ENCODE measurements at regions not wholly inside any gene's neighbourhood (a gene's known extent, or its start where the extent isn't known, plus 50 kb on each side); places are given as distances from the start of the nearest gene placed in this dataset.

DNA sequence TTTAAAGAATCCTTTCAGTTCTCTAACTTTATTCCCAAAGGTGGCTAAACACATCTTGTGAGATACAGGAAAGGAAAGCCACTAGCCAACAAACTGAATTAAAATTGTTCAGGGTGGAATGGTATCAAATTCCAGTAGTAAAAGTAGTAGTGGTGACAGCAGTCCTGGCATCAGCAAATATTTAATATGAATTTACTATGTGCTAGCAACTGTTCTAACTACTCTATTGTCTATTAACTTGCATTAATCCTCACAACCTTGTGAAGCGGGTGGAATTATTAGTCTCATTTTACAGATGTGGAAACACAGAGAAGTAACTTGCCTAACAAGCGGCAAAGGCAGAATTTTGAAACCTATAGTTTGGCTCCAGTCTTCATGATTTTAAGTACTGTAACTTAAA, 130.1 kb downstream of the KLF12 start:
- in situ Hi-C loops (cut with MboI; ENCODE audit: low sequenced_read_pairs) = no loop called here
- no peak for DNase-seq (ENCODE audit: low spot score in 2 of 2)

GRCh38 chr13:74003374-74003773, 130.8 kb downstream of the KLF12 start:
- Histone ChIP-seq H3K9me3 (no peaks in the 10 kb centered on the region), H3K4me1 (no peaks in the 10 kb centered on the region), H3K27me3 (ENCODE audit: low read depth) (no peaks in the 10 kb centered on the region), H3K4me3 (no peak overlapping the region), H3K36me3 (replicated peaks) (no peaks in the 10 kb centered on the region)
- in situ Hi-C loops (cut with MboI; ENCODE audit: low sequenced_read_pairs) = no loop called here
- no peak for DNase-seq (ENCODE audit: low spot score in 2 of 2)

More for the DNA sequence above, 130.1 kb downstream of the KLF12 start:
- Histone ChIP-seq H3K9me3 (no peaks in the 10 kb centered on the region), H3K4me1 (no peaks in the 10 kb centered on the region), H3K36me3 (replicated peaks) (no peaks in the 10 kb centered on the region), H3K27me3 (ENCODE audit: low read depth) (no peaks in the 10 kb centered on the region), H3K4me3 (no peak overlapping the region)

GRCh38 chr13:74000876-74001275, 133.3 kb downstream of the KLF12 start:
- in situ Hi-C loops (cut with MboI; ENCODE audit: low sequenced_read_pairs) = no loop called here
- no peaks in the 10 kb centered on the region for H3K36me3 ChIP-seq (replicated peaks)
- H3K4me1 ChIP-seq = no peaks in the 10 kb centered on the region
- no peak overlapping the region for H3K4me3 ChIP-seq
- no peaks in the 10 kb centered on the region for H3K27me3 ChIP-seq (ENCODE audit: low read depth)
- no peaks in the 10 kb centered on the region for H3K9me3 ChIP-seq
- no peak for DNase-seq (ENCODE audit: low spot score in 2 of 2)

DNA sequence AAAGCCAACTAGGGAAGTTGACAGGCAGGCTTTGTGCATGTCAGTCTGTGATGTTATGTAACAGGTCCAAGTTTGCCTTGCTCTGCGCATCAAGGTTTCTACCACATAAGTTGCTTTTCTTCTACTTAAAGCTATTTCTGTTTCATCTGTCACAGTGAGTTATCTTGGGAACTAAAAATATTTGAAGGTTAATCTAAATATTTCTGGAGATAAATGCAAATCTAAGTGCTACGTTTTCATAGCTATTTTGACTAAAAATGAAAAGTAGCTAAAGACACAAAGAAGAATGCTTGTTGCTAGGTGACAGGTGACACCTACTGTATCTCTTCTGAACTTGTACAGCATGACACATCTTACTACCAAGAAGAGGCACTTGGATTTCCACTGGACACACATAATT, 135.6 kb downstream of the KLF12 start:
- peaks cover 4% of the 10 kb centered on the region for H3K4me1 ChIP-seq
- H3K9me3 ChIP-seq = no peaks in the 10 kb centered on the region
- in situ Hi-C loops (cut with MboI; ENCODE audit: low sequenced_read_pairs) = no loop called here
- H3K4me3 ChIP-seq = no peak overlapping the region
- H3K36me3 ChIP-seq (replicated peaks) = no peaks in the 10 kb centered on the region
- DNase-seq (ENCODE audit: low spot score in 2 of 2) = no peak
- H3K27me3 ChIP-seq (ENCODE audit: low read depth) = no peaks in the 10 kb centered on the region

DNA sequence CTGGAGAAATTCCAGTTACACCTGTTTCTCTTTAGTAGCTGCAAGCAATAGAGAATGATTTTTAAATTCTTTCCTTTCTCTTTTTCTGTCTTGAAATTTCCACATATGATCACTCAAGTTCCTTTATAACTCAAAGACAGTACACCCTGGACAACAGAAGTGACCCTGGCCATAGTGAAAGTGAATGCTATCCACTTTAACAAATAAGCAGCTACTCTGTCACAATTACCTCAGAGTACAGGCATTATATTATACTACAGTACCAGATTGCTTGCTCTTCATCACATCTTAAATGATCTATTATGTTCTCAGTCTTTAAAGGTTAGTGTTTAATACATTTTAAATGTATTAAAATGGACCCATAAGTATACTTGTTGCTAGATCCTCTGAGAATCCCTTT, 136.2 kb downstream of the KLF12 start:
- no peaks in the 10 kb centered on the region for H3K36me3 ChIP-seq (replicated peaks)
- no peak overlapping the region for H3K4me3 ChIP-seq
- in situ Hi-C loops (cut with MboI; ENCODE audit: low sequenced_read_pairs) = no loop called here
- no peaks in the 10 kb centered on the region for H3K9me3 ChIP-seq
- peaks cover 4% of the 10 kb centered on the region for H3K4me1 ChIP-seq
- no peaks in the 10 kb centered on the region for H3K27me3 ChIP-seq (ENCODE audit: low read depth)
- no peak for DNase-seq (ENCODE audit: low spot score in 2 of 2)

DNA sequence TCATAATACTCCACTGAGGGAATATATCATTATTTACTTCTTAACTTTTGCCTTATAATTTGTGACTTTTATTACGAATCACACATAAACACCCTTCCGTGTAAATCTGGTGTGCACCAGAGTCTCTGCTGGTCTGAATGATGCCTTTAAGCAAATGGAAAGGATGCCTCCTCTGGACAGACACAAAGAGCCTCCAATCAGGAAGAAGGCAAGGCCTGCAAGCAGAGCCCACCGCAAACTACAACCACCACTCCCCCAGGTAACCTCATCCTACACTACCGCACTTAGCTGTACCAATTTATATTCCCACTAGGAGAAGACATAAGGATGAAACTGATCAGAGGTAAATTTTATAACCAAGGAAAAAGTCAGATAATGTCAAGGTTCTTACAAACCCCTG, 137.6 kb downstream of the KLF12 start:
- in situ Hi-C loops (cut with MboI; ENCODE audit: low sequenced_read_pairs) = no loop called here
- no peak for DNase-seq (ENCODE audit: low spot score in 2 of 2)
- Histone ChIP-seq H3K4me3 (no peak overlapping the region), H3K4me1 (peaks cover 4% of the 10 kb centered on the region), H3K9me3 (no peaks in the 10 kb centered on the region), H3K36me3 (replicated peaks) (no peaks in the 10 kb centered on the region), H3K27me3 (ENCODE audit: low read depth) (no peaks in the 10 kb centered on the region)

DNA sequence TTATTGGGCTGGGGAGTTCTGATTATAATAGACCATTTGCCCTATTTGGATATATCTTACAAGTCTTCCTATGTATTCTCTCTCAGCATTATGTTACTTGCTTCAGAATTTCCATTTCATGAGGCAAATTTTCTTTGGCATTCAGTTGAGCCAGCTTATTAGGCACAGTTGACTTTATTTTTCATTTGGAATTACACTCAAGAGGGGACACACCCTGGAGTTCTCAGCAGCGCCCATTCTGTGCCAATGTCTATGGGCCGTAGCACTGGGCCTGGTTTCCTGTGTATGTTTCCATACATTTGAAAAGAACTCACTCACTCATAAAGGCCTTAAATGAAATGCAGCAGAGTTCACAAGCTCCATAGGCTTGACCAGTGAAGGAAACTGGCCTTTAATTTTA, 138.5 kb downstream of the KLF12 start:
- DNase-seq (ENCODE audit: low spot score in 2 of 2) = no peak
- in situ Hi-C loops (cut with MboI; ENCODE audit: low sequenced_read_pairs) = no loop called here
- Histone ChIP-seq H3K36me3 (replicated peaks) (no peaks in the 10 kb centered on the region), H3K4me3 (no peak overlapping the region), H3K27me3 (ENCODE audit: low read depth) (no peaks in the 10 kb centered on the region), H3K9me3 (no peaks in the 10 kb centered on the region), H3K4me1 (peaks cover 4% of the 10 kb centered on the region)

DNA sequence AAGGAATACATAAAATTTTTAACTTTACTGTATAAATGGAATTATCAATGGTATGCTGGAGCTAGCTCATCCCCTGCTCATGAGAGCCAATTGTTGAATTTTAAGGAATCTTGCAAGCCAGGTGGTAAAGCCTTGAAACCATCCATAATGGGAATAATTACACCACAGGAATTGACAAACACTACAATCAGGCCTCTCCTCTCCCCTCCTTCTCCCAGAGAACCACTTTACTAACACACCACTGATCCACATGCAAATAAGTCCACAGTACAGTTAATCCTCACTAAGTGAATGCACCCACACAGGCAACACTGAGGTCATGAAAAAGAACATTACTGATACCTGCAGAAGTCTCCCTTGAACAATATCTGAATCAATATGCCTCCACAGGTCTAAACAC, 140.5 kb downstream of the KLF12 start:
- in situ Hi-C loops (cut with MboI; ENCODE audit: low sequenced_read_pairs) = no loop called here
- Histone ChIP-seq H3K4me1 (peaks cover 4% of the 10 kb centered on the region), H3K36me3 (replicated peaks) (no peaks in the 10 kb centered on the region), H3K4me3 (no peak overlapping the region), H3K9me3 (no peaks in the 10 kb centered on the region), H3K27me3 (ENCODE audit: low read depth) (no peaks in the 10 kb centered on the region)
- no peak for DNase-seq (ENCODE audit: low spot score in 2 of 2)

GRCh38 chr13:73991884-73992283, 142.3 kb downstream of the KLF12 start:
- in situ Hi-C loops (cut with MboI; ENCODE audit: low sequenced_read_pairs) = no loop called here
- Histone ChIP-seq H3K4me3 (no peak overlapping the region), H3K27me3 (ENCODE audit: low read depth) (no peaks in the 10 kb centered on the region), H3K4me1 (peaks cover 4% of the 10 kb centered on the region), H3K9me3 (no peaks in the 10 kb centered on the region), H3K36me3 (replicated peaks) (no peaks in the 10 kb centered on the region)
- no peak for DNase-seq (ENCODE audit: low spot score in 2 of 2)

DNA sequence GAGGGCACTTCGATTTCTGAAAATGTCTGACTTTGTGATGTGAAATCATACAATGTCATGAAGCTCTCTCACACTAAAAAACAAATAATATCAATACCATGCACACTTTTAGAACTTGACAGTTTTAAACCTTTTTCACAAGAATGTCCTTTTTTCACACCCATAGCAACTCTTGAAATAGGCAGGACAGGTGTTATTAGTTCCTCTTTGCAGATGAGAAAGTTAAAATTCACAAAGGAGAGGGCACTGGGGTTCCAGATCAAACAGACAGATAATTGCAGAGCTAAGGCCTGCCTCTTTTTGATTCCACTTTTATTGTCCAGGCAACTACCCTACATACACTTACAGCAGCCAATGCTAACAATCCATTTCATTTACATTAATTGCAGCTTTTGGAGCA, 142.8 kb downstream of the KLF12 start:
- Histone ChIP-seq H3K4me1 (peaks cover 4% of the 10 kb centered on the region), H3K4me3 (no peak overlapping the region)

DNA sequence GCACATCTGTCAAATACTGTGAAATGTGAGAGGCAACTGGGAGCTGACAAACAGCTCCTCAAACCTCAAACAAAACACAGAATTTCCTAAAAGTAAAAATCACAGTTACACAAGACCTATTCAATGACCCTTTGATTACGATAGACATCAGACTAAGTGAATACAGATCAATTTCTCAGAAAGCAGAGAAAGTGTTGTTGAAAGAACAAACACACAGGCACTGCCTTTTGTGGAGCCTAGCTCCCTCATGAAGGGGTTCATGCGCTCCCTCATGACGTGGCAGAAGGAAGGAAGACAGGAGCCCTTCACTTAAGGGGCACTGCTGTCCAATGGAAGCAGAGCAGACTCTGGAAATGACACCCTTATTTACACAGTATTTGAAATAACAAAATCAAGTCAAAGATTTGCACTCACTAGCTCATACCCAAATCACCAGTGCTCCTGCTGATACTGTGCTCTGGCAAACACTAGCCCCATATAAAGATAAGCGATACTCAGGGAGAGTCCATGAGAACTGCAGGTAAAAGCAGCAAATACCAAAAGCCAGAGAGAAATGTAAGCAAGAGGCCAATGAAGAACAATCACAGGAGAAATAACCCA, 144.9 kb downstream of the KLF12 start:
- in situ Hi-C loops (cut with MboI; ENCODE audit: low sequenced_read_pairs) = no loop called here
- no peaks in the 10 kb centered on the region for H3K36me3 ChIP-seq (replicated peaks)
- no peak for DNase-seq (ENCODE audit: low spot score in 2 of 2)
- H3K4me1 ChIP-seq = no peaks in the 10 kb centered on the region
- no peaks in the 10 kb centered on the region for H3K9me3 ChIP-seq
- H3K4me3 ChIP-seq = no peak overlapping the region
- no peaks in the 10 kb centered on the region for H3K27me3 ChIP-seq (ENCODE audit: low read depth)

More for the DNA sequence above, 142.8 kb downstream of the KLF12 start:
- Histone ChIP-seq H3K9me3 (no peaks in the 10 kb centered on the region), H3K27me3 (ENCODE audit: low read depth) (no peaks in the 10 kb centered on the region), H3K36me3 (replicated peaks) (no peaks in the 10 kb centered on the region)
- in situ Hi-C loops (cut with MboI; ENCODE audit: low sequenced_read_pairs) = no loop called here
- no peak for DNase-seq (ENCODE audit: low spot score in 2 of 2)

GRCh38 chr13:73988461-73988860, 145.7 kb downstream of the KLF12 start:
- in situ Hi-C loops (cut with MboI; ENCODE audit: low sequenced_read_pairs) = no loop called here
- Histone ChIP-seq H3K4me1 (no peaks in the 10 kb centered on the region), H3K36me3 (replicated peaks) (no peaks in the 10 kb centered on the region), H3K9me3 (no peaks in the 10 kb centered on the region), H3K4me3 (no peak overlapping the region), H3K27me3 (ENCODE audit: low read depth) (no peaks in the 10 kb centered on the region)
- no peak for DNase-seq (ENCODE audit: low spot score in 2 of 2)

DNA sequence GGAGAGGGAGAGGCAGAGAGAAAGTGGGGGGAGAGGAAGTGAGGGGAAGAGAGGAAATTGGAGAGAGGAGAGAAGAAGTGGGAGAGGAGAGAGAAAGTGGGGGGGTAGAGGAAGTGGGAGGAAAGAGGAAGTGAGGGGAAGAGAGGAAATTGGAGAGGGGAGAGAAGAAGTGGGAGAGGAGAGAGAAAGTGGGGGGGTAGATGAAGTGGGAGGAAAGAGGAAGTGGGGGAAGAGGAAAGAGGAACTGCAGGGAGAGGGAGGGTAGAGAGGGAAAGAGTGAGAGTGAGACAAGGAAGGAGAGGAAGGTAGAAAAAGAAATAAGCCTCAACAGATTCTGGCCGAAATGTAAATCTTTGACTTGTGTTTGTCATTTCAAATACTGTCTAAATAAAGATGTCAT, 146.6 kb downstream of the KLF12 start:
- Histone ChIP-seq H3K4me3 (no peak overlapping the region), H3K27me3 (ENCODE audit: low read depth) (no peaks in the 10 kb centered on the region), H3K4me1 (no peaks in the 10 kb centered on the region), H3K9me3 (no peaks in the 10 kb centered on the region), H3K36me3 (replicated peaks) (no peaks in the 10 kb centered on the region)
- in situ Hi-C loops (cut with MboI; ENCODE audit: low sequenced_read_pairs) = no loop called here
- no peak for DNase-seq (ENCODE audit: low spot score in 2 of 2)

DNA sequence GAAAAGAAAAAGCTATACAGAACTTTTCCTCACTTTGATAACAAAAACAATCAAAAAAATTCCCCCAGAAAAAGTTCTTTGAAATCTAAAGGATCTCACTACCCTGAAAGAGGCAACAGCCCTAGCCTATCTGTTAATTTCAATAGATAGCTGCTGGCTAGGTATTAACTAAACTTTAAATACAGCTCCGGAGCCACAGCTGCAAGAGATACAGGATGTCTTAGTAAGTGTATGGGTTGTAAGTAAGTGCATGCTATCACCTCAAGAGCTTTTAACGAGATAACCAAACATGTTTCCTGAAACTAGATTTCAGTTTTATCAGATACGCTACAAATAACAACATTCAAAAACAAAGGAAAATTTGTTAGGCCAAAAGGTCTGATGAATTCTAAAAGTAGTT, 148.4 kb downstream of the KLF12 start:
- no peaks in the 10 kb centered on the region for H3K27me3 ChIP-seq (ENCODE audit: low read depth)
- in situ Hi-C loops (cut with MboI; ENCODE audit: low sequenced_read_pairs) = no loop called here

DNA sequence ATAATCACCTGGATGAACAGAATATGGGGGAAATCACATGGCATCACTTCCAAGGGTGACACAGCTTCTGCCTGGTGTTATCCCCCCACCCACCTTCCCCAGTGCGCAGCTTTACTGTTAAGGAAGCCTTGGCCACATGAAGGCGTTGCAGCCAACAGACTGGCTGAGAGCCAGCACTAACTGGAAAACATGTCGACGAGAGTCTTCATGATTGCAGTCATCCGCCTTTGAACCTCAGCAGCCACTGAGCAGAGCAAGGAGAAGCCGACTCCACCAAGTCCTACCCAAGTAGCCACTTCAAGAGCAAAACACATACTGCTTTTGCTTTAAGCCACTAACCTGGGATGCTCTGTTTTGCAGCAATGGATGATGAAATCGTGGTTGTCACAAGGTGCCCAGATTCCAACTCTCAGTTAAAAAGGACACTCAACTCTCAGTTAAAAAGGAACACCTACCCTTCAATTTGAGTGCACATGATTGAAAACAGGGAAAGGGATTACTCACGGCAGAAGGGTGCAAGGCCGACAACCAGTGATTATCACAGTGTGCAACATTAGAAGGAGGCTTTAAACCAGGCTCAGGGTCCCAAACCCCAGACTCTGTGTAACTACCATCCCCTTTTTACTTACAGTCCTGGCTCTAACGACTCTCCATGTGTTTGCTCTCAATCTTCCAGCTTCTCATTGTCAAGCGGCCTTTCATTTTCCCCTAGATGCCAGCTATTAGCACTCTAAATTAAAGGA, 149.1 kb downstream of the KLF12 start:
- no peak overlapping the region for H3K4me3 ChIP-seq
- H3K4me1 ChIP-seq = no peaks in the 10 kb centered on the region
- in situ Hi-C loops (cut with MboI; ENCODE audit: low sequenced_read_pairs) = no loop called here
- H3K9me3 ChIP-seq = no peaks in the 10 kb centered on the region
- H3K36me3 ChIP-seq (replicated peaks) = no peaks in the 10 kb centered on the region
- H3K27me3 ChIP-seq (ENCODE audit: low read depth) = no peaks in the 10 kb centered on the region
- DNase-seq (ENCODE audit: low spot score in 2 of 2) = no peak

More for the DNA sequence above, 148.4 kb downstream of the KLF12 start:
- Histone ChIP-seq H3K4me3 (no peak overlapping the region), H3K4me1 (no peaks in the 10 kb centered on the region), H3K36me3 (replicated peaks) (no peaks in the 10 kb centered on the region), H3K9me3 (no peaks in the 10 kb centered on the region)
- no peak for DNase-seq (ENCODE audit: low spot score in 2 of 2)
